Prostate gland (tissue), 2 donors: ENCODE measurements at regions not wholly inside any gene's neighbourhood (a gene's known extent, or its start where the extent isn't known, plus 50 kb on each side); places are given as distances from the start of the nearest gene placed in this dataset.

Experiments
- DNase-seq: peaks from one replicate; pipeline ENCODE4 v3.0.0-alpha.2; 2019; ENCODE audit warnings: low spot score
- H3K27ac ChIP-seq, 2 donors: fragments of 200-600 bp; sonication (generic); 2 replicates each; pipeline ENCODE4 v1.5.1; 2017 to 2019
- H3K27me3 ChIP-seq: fragments of 200-600 bp; sonication (generic); replicated peaks from 2 replicates; pipeline ENCODE4 v1.5.1; 2019; ENCODE audit not compliant: insufficient read depth
- H3K36me3 ChIP-seq, 2 donors: fragments of 200-600 bp; sonication (generic); 1 replicate in 1 of 2; 2 replicates in 1 of 2; pipeline versions ENCODE4 v1.5.1 to v1.8.1; 2017 to 2019
- H3K4me1 ChIP-seq: fragments of 200-600 bp; sonication (generic); replicated peaks from 2 replicates; pipeline ENCODE4 v1.5.1; 2019
- H3K4me3 ChIP-seq, 2 donors: fragments of 200-600 bp; sonication (generic); 2 replicates each; pipeline ENCODE4 v1.5.1; 2017 to 2019
- H3K9me3 ChIP-seq: fragments of 200-600 bp; sonication (generic); 2 replicates; pipeline ENCODE4 v1.5.1; 2017
- POLR2A ChIP-seq: fragments of 450-650 bp; IDR thresholded peaks from one replicate; pipeline ENCODE4 v1.6.1; 2016; ENCODE audit warnings: antibody characterized with exemption, mild to moderate bottlenecking
- POLR2AphosphoS5 ChIP-seq: sonication (generic); formaldehyde crosslinking; IDR thresholded peaks from one replicate; pipeline ENCODE4 v1.6.1; 2017; ENCODE audit warnings: antibody characterized with exemption
- WGBS: methylation state at CpG from one replicate; pipeline ENCODE4 v1.1.5; 2018; 5-methylcytosine and 5-hydroxymethylcytosine counted together
- intact Hi-C: fragments of 100-400 bp; cut with DNase I; formaldehyde crosslinking; loops from one replicate; pipeline ENCODE4 v1.14.2; 2022
- TF ChIP-seq, protein P1 (sequence below), 4 experiments: fragments of 200-600 bp in 2 of 4; fragments of 450-650 bp in 2 of 4; sonication (generic) in 2 of 4; IDR thresholded peaks; 1 replicate in 3 of 4; 2 replicates in 1 of 4; pipeline ENCODE4 v1.5.1; 2016 to 2019; ENCODE audit warnings: antibody characterized with exemption in 4 of 4, mild to moderate bottlenecking in 2 of 4, moderate library complexity in 2 of 4

DNA sequence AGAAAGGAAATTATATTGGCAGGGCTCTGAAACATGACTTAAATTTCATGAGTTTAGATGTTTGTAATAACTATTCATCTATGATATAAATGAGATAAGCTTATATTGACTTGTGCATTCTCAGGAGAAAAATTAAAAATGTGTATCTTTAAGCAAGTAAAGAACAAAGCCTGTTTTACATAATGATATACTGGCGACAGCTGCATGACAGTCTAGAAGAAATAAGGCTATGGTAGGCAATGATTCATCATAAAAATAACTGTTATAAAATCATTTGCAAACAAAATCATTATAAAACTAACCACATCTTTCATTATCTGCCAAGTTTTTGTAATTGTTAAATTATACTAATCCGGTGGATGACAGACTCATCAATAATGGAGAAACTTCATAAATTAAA, 188.1 kb downstream of the ADAM29 start:
- Histone ChIP-seq H3K9me3 (no peaks in the 10 kb centered on the region), H3K36me3 (no peaks in the 10 kb centered on the region), H3K27me3 (no peaks in the 10 kb centered on the region), H3K4me1 (no peaks in the 10 kb centered on the region), H3K27ac (no peak overlapping the region), H3K4me3 (no peak overlapping the region)
- intact Hi-C loops = no loop called here
- TF ChIP-seq POLR2AphosphoS5 = no peak
- TF ChIP-seq POLR2A = no peak
- TF ChIP-seq, protein P1, sequence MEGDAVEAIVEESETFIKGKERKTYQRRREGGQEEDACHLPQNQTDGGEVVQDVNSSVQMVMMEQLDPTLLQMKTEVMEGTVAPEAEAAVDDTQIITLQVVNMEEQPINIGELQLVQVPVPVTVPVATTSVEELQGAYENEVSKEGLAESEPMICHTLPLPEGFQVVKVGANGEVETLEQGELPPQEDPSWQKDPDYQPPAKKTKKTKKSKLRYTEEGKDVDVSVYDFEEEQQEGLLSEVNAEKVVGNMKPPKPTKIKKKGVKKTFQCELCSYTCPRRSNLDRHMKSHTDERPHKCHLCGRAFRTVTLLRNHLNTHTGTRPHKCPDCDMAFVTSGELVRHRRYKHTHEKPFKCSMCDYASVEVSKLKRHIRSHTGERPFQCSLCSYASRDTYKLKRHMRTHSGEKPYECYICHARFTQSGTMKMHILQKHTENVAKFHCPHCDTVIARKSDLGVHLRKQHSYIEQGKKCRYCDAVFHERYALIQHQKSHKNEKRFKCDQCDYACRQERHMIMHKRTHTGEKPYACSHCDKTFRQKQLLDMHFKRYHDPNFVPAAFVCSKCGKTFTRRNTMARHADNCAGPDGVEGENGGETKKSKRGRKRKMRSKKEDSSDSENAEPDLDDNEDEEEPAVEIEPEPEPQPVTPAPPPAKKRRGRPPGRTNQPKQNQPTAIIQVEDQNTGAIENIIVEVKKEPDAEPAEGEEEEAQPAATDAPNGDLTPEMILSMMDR (IDR thresholded peaks at IDR 0.05) = no peak
- 68% methylated on average over 2 of the region's 2 CpGs for WGBS
- DNase-seq = no peak

DNA sequence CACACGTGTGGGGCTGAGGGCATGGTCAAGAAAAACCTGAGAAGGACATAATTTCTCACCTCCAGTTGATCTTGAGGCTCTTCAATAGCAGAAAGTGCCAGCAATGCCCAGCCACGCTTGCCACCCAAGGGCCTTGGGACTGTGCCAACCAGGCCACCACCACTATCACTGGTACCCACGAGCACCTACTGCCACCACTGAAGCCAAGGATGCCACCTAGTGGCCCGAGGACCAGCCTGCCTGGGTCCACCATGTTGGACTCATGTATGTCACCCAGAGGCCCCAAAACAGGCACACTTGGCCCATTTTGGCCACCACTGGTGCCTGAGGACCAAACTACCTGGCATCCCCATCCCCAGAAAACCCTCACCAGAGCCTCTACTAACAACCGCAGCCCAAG, 191.8 kb downstream of the ADAM29 start:
- Histone ChIP-seq H3K4me1 (no peaks in the 10 kb centered on the region), H3K9me3 (no peaks in the 10 kb centered on the region), H3K27ac (no peak overlapping the region), H3K36me3 (no peaks in the 10 kb centered on the region), H3K27me3 (no peaks in the 10 kb centered on the region), H3K4me3 (no peak overlapping the region)
- TF ChIP-seq POLR2AphosphoS5 (no peak), POLR2A (no peak)
- TF ChIP-seq, protein P1 (IDR thresholded peaks at IDR 0.05) = no peak
- WGBS = 84% methylated on average over 5 of the region's 5 CpGs
- DNase-seq = no peak
- intact Hi-C loops = no loop called here

DNA sequence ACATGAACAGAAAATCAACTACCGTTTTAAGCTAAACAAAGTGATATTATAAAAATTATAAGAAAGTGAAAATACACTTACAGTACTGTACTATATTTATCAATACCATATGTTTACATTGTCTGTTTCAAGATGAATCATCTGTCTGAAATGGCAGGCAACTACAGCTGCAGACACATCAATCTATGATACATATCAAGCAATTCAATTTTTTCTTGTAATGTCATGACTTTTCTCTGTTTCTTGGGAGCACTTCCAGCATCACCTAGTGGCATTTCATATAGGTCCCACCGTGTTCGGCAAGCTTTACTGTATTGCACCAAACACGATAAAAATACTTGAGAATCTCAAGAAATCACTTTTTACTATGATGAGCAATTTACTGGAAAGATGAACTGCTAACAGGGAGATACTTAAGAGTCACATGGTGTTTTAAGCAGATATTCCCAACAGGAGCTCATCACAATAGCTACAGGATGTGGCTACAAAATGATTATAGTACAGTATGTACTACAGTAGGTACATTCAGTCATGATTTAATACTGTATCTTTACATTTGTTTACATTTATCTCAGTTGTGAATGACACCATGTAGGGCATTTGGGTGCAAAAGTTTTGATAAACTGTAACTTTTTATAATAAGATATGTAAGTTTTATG, 207.4 kb downstream of the ADAM29 start:
- WGBS = 91% methylated on average over 4 of the region's 4 CpGs

DNA sequence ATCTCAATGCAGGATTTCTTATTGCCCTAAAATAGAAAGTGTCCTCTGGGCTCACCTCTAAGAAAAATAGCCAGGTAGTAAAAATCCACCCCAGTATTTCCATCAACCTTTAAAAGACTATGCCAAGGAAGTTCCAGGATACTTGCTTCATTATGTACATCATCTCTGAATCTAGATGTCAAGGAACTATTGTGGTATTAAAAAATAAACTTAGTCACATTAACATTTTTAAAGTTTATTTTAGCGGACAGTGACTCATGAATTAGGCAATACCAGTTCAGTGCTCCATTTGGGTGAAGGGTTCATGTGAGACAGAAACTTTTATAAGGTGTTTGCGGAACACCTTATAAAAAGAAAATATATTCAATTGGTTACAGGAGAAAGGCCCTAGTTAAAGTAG, 209.2 kb downstream of the ADAM29 start:
- H3K36me3 ChIP-seq = no peaks in the 10 kb centered on the region
- H3K4me3 ChIP-seq = no peak overlapping the region
- H3K4me1 ChIP-seq = no peaks in the 10 kb centered on the region
- H3K9me3 ChIP-seq = no peaks in the 10 kb centered on the region
- DNase-seq = no peak
- no peaks in the 10 kb centered on the region for H3K27me3 ChIP-seq
- 66% methylated on average over 2 of the region's 2 CpGs for WGBS
- intact Hi-C loops = no loop called here
- no peak overlapping the region for H3K27ac ChIP-seq
- TF ChIP-seq, protein P1 (IDR thresholded peaks at IDR 0.05) = no peak
- no peak for TF ChIP-seq POLR2A
- no peak for TF ChIP-seq POLR2AphosphoS5

More for the DNA sequence above, 207.4 kb downstream of the ADAM29 start:
- Histone ChIP-seq H3K4me1 (no peaks in the 10 kb centered on the region), H3K36me3 (no peaks in the 10 kb centered on the region), H3K27ac (no peak overlapping the region), H3K9me3 (no peaks in the 10 kb centered on the region), H3K4me3 (no peak overlapping the region), H3K27me3 (no peaks in the 10 kb centered on the region)
- no peak for DNase-seq
- intact Hi-C loops = no loop called here
- TF ChIP-seq POLR2AphosphoS5 = no peak

DNA sequence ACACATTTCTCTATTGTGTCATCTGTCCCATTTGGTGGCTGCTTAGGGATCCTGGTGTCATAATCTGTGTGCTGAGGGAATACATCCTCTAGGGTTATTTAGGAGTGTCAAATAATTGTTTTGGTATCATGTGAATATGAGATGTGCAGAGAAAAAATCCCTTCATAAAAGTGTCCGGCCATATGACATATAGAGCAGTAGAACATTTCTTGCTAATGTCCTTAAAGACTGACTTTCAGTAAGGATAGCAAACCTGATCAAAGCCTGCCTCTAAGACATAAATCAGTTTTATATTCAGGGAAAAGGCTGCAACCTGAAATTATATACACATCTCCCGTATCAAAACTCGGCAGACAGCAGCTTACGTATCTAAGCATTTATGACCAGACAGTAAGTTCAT, 211.6 kb downstream of the ADAM29 start:
- Histone ChIP-seq H3K9me3 (no peaks in the 10 kb centered on the region), H3K4me1 (no peaks in the 10 kb centered on the region), H3K27me3 (no peaks in the 10 kb centered on the region), H3K4me3 (no peak overlapping the region), H3K36me3 (no peaks in the 10 kb centered on the region), H3K27ac (no peak overlapping the region)
- intact Hi-C loops = no loop called here
- no peak for DNase-seq
- WGBS = 51% methylated on average over 4 of the region's 4 CpGs
- TF ChIP-seq POLR2A (no peak), POLR2AphosphoS5 (no peak)
- TF ChIP-seq, protein P1 (IDR thresholded peaks at IDR 0.05) = no peak
